ENCODE measurements at regions not wholly inside any gene's neighbourhood (a gene's known extent, or its start where the extent isn't known, plus 50 kb on each side); places are given as distances from the start of the nearest gene placed in this dataset.

DNA sequence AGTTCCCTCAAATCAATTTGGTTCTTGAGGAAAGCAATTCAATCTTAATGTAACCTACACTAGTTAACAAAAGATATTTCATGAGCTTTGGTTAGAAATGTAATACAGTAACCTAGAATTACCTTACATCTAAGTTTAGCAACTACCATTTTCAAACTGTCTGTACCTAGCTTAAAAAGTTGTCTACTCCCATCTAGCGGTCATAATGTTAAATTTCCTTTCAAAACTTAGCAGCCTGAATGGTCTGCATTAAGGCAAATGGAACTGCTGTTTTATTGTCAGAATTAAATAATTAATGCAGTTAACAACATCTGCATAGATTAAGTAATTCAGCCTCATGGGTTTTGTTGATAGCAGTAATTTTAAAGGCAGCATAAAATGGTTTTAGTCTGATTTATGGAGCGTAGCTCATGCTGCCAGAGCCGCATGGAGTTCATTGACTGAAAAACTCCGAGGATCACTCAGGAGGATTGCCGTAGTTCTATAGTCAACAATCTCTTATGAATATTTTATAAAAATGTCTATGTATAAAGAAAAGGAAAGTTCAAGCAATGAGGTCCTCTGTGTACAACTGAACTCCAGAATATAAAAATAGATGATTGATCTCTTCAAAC is 485.4 kb upstream of the MANEA start:
- ATAC-seq (ENCODE audit: low FRiP score): no peak
- TF ChIP-seq, protein P1, sequence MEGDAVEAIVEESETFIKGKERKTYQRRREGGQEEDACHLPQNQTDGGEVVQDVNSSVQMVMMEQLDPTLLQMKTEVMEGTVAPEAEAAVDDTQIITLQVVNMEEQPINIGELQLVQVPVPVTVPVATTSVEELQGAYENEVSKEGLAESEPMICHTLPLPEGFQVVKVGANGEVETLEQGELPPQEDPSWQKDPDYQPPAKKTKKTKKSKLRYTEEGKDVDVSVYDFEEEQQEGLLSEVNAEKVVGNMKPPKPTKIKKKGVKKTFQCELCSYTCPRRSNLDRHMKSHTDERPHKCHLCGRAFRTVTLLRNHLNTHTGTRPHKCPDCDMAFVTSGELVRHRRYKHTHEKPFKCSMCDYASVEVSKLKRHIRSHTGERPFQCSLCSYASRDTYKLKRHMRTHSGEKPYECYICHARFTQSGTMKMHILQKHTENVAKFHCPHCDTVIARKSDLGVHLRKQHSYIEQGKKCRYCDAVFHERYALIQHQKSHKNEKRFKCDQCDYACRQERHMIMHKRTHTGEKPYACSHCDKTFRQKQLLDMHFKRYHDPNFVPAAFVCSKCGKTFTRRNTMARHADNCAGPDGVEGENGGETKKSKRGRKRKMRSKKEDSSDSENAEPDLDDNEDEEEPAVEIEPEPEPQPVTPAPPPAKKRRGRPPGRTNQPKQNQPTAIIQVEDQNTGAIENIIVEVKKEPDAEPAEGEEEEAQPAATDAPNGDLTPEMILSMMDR (IDR thresholded peaks at IDR 0.05): no peak
- DNase-seq (ENCODE audit: low spot score): no peak

DNA sequence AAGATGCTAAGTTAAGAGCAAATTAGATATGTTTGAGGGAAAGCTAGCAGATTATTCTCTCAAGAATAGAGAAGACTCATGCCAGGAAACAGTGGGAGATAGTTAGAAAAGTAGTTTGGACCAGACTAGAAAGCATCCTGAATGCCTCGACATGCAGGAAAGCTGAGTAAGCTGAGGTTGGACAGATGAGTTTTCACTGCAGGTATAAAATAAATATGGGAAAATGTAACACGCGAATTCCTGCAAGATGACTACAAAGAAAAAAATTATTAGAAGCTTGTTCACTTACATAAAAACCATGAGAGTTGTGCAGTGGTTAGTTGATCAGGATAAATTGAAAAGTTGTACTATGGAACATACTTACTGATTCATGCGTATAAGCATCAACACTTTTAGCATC is 484.2 kb upstream of the MANEA start:
- TF ChIP-seq, protein P1 (IDR thresholded peaks at IDR 0.05): no peak
- ATAC-seq (ENCODE audit: low FRiP score) (no peak), DNase-seq (ENCODE audit: low spot score) (no peak)

DNA sequence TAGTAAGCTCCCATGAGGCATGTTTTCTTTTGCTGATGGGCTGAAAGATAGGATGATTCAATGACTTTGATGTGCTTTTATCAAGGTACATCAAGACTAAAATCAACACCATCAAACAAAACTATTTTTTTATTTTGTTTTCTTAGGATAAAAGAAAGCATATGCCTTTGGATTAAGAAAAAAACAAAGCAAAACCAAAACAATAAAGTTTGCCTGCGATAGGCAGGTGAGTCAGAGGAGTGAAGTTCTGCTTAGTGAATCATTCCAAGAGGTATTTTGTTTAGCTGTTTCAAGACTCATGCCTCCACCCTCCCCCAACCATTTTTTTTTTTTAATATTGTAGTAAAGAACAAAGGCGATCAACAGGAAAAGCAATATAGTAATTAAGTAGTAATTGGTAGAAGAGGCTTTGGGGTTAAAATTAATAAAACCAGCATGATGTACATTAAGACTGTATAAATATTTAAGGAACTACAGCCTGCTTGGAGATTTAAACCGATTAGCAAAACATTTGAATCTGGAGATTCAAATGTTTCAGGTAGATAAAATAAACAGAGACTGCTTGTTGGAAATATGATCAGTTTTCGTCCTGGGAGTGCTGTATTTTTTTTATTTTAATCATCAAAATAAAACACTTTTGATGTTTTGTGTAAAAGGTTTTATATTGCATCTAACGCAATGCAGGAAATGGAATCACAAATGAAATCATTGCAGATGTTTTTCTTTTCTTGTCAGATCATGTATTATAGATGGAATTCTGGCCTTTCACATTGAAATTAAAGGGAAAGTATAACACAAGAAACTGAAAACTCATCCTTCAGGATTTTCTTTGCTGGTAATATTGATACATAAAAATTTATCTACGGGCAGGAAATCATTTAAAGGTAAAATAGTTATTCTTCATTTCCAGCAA is 482.3 kb upstream of the MANEA start:
- DNase-seq (ENCODE audit: low spot score) (no peak), ATAC-seq (ENCODE audit: low FRiP score) (no peak)
- TF ChIP-seq, protein P1 (IDR thresholded peaks at IDR 0.05): no peak

DNA sequence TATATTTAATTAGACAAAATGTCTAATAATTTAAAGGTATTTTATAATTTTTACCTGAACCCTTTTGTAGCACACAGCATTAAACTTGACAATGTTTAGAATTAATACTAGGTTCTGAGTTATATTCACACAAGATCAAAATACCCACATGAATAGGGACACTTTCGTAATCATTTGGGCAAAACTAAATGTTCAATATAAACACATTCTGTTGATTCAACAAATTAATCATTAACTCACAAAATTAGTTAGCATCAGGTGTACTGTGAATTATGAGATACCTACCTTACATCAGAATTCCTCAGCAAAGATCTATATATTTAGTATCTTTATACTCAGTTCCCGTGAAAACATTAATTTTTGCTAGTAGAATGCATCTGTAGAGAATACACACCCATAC is 481.5 kb upstream of the MANEA start:
- DNase-seq (ENCODE audit: low spot score) (no peak), ATAC-seq (ENCODE audit: low FRiP score) (no peak)
- TF ChIP-seq, protein P1 (IDR thresholded peaks at IDR 0.05): no peak

DNA sequence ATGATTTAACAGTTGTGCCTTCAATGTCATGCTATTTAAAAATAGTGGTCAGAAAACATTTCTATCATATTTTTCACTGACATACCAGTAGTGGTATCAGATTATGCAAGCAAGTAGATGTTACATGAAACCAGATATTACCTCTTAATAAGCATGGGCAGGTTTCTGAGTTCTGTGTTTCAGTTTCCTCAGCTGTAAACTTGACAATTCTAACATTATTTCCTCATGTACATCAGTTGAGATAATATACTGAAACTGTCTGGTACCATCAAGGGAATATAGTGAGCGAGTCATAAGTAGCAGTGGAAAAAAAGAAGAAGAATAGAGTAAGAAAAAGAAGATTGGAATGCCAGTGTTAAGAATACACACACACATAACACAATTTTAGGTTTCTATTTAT is 477.9 kb upstream of the MANEA start:
- DNase-seq (ENCODE audit: low spot score) (no peak), ATAC-seq (ENCODE audit: low FRiP score) (no peak)
- TF ChIP-seq, protein P1 (IDR thresholded peaks at IDR 0.05): no peak

DNA sequence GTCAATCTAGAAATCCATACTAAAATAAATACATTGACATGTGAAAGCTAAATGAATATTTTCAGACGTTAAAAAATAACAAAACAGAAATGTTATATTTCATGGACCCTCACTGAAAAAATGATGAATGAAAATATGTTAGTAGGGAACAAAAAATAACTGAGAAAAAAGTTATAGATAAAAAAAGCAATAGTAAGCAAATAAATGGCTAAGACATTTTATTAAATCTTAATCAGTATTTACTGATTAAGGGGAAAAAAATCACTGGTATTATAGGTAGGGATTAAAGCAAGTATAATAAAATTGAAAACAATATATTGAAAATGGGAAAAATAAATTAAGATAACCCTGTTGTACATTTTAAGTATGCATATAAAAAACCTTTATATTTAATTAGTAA is 468.1 kb upstream of the MANEA start:
- TF ChIP-seq, protein P1 (IDR thresholded peaks at IDR 0.05): no peak
- DNase-seq (ENCODE audit: low spot score): no peak
- ATAC-seq (ENCODE audit: low FRiP score): no peak

DNA sequence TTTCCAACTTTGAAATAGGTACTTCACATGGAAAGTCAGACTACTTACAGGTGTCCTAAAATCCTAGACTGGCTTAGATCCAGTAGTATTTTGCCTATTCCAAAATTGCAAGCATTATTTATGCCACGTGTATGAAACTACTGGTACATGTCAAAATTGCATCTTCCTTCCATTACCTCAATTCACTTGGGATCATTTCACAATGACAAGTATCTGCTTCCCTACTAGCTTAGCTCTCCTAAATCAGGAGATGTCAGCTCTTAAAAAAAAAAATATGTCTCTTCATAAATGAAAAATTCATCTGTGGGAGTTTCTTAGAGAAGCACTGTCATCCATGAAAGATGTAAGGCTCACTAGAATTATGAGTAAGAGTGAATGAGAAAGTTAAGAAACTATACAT is 466.6 kb upstream of the MANEA start:
- no peak for DNase-seq (ENCODE audit: low spot score)
- TF ChIP-seq, protein P1 (IDR thresholded peaks at IDR 0.05): no peak
- no peak for ATAC-seq (ENCODE audit: low FRiP score)

All from omental fat pad (tissue), 3 donors.